GM18909 (cell line): ENCODE measurements at regions not wholly inside any gene's neighbourhood (a gene's known extent, or its start where the extent isn't known, plus 50 kb on each side); places are given as distances from the start of the nearest gene placed in this dataset.
"Not testable (repeated sequence)": the region's sequence is repeated elsewhere in the genome, so short reads cannot be mapped to it uniquely, and the experiment has no call there.

Source experiments
- ATAC-seq: cut with Tn5 transposase; IDR thresholded peaks from one replicate; pipeline ENCODE4 v1.9.1; 2021; ENCODE audit warnings: mild to moderate bottlenecking; ENCODE audit not compliant: unreplicated experiment, poor library complexity

GRCh38 chr6:40163924-40164323 lies 229.7 kb upstream of the MOCS1 start:
- ATAC-seq: no peak

GRCh38 chr6:40162074-40162473 lies 227.8 kb upstream of the MOCS1 start:
- no peak for ATAC-seq

DNA sequence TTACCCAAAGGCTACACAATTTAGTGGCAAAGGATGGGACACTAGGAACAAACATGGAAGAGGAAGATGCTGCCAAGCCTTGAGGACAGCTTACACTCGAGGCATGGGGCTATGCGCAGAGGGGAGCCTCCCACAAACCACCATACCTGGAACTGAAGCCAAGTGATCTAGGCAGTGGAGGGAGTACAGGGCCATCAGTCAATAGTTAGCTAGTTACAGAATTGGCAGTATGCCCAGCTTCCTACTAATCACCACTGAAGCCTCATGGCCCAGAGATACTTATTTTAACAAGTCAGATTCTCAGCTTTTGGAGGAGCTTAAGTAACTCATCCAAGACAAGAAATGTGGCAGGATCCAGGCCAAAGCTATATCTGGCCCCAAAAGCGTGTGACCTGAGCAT lies 226.6 kb upstream of the MOCS1 start:
- ATAC-seq: no peak

DNA sequence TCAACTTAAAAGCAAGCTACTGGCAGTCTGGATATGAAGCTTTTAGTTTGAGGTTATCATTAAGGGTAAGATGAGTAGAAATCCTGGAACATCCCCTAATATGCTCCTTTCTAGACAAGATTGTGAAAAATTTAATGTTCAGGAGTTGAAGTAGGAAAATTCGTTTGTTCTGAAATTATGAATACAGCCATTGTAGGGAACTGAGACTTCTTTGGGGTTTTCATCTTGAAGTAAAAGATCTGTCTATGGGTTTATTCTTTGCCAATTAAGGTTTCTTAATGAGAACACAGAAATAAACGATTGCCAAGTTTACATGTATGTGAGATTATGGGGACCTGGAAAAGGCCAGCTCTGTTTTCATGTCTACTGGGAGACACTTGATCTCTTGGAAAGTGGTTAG lies 225.6 kb upstream of the MOCS1 start:
- ATAC-seq: no peak

GRCh38 chr6:40152701-40153436 lies 218.6 kb upstream of the MOCS1 start:
- ATAC-seq: no peak

DNA sequence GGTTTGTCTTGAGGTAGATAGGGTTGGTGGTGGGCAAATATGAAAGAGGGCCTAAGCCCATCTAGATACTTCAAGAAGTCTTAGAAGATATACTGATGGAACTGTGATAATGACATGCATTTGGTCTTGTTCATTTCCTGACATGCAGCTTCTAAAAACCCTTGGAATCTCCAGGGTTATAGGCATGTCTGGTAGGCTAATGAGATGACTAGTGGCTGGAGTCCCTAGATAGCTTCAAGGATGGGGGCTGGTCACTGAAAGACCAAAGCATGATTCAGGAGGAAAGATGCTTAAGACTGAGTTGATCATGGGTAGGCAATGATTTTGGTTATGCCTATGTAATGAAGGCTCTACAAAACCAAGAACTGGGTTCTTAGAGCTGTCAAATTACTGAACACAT lies 217.9 kb upstream of the MOCS1 start:
- no peak for ATAC-seq

- peak; percentile 97 for ATAC-seq
Observed at GRCh38 chr6:40148882-40149573, 214.8 kb upstream of the MOCS1 start.

DNA sequence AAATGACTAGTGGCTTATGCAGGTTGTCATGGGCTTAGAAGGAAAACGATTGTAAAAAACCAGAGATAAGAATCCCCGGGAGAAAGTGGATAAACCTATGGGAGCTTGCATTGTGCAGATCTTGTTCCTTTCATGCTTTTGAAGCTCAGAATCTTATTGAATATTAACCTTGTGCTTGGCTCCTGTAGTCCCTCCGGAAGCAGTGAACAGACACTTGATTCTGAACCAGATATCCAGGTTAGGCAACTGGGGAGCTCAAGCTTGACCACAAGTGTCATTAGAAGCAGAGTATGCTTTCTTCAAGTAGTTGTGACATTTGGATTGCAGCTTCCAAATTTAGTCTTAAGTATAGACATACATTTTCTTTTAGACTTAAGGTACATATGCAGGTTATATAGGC lies 212.6 kb upstream of the MOCS1 start:
- ATAC-seq: no peak

DNA sequence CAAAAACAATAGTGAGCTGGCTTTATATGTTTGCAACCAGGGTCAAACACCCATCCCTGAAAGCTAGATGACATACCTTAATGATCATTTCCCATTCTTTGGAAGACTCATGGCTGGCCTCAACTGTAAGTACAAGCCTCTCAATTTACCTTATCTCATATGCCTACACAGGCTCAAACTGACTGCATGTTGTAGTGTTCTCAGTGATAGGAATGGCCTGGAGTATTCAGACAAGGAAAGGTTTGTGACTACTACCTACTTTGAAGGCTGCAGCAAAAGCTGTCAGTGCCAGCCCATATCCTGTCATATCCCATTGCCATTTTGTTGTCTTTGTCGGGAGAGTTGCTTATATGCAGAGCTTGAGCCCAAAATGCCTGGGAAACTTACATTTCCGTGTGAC lies 205.2 kb upstream of the MOCS1 start:
- ATAC-seq: no peak

GRCh38 chr6:40138273-40138720 lies 204.0 kb upstream of the MOCS1 start:
- ATAC-seq: peak; percentile 66

GRCh38 chr6:40135491-40136072 lies 201.3 kb upstream of the MOCS1 start:
- ATAC-seq: no peak

DNA sequence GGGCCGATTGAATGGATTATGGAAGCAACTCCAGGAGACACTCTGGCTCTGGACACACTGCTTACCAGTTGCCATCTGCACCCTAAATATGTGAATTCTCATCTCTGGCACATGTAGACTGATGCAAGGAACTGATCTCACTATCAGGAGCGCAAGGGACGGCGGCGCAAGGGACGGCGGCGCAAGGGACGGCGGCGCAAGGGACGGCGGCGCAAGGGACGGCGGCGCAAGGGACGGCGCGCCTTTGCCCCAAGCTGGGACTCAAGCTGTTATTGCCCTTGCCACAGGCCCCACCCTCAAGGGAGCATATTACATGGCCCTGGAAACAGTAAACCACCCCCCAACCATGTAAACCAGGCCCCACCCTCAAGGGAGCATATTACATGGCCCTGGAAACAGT lies 199.7 kb upstream of the MOCS1 start:
- not testable (repeated sequence) for ATAC-seq

GRCh38 chr6:40131675-40132074 lies 197.4 kb upstream of the MOCS1 start:
- ATAC-seq: no peak

DNA sequence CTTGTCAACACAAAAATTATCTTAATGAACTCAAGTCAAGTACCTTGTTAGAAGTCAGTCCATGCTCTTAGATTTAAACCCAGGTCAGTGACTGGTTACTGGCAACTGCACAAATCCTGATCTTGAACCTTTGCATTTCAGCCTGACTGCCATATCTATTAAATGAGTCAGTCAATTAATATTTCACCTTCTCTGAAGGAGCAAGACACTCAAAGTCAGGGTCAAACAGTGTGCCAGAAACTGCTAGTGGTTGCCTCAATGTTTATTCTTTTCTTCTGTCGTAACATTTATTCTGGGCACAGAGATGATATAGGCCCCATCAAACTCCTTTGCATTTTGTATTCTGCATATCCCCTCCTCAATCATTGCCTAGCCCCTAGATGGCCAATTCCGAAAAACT lies 193.9 kb upstream of the MOCS1 start:
- ATAC-seq: no peak

DNA sequence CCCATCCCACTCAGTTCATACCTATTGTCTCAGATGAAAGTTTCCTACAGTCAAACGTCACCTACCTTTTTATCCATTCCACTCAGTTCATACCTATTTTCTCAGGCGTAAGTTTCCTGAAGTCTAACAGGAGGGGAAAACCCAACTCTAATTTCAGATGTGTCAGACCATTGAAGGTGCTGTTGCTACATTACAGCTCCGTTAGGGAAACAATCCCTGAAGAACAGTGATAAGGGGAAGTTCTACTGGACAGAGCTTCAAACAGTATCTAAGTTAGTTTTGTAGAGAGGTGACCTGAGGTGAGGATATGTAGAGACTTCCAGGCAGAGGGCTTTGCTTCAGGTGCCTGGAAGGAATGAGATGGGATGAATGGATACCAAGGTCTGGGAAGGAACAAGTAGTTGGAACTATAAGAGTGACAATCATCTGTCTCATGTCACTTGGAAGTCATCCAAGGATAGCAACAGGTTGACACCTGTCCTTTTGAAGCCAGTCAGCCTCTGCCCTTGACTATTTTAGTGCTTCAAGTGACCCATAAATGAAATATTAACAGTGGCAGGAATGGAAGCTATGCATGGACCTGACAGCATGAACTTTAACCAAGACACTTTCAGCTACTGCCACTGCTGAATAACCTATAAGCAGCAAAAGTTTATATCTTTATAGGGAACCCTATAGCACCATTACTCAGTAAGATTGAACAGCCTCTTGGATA lies 191.6 kb upstream of the MOCS1 start:
- no peak for ATAC-seq

GRCh38 chr6:40124924-40125323 lies 190.7 kb upstream of the MOCS1 start:
- ATAC-seq: no peak

- ATAC-seq: no peak
Observed at GRCh38 chr6:40116832-40117231, 182.6 kb upstream of the MOCS1 start.

DNA sequence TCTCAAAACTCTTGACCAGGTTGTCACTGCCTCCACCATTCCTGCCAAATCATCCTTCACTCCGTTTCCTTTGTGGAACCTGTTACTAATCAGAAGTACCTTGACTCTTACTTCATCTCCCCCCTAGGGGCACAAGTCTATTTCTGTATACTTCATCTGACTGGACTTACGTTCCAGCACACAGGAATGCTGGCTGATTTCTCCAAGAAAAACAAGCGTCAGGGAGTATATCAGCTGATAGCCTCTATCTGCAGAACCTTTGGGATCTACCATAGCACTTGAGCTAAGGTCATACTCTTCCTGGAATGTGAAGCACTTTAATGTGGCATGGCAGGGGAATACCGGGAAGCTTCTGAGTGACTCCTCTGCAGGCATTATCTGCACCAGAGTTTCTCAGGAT lies 178.1 kb upstream of the MOCS1 start:
- ATAC-seq: no peak

DNA sequence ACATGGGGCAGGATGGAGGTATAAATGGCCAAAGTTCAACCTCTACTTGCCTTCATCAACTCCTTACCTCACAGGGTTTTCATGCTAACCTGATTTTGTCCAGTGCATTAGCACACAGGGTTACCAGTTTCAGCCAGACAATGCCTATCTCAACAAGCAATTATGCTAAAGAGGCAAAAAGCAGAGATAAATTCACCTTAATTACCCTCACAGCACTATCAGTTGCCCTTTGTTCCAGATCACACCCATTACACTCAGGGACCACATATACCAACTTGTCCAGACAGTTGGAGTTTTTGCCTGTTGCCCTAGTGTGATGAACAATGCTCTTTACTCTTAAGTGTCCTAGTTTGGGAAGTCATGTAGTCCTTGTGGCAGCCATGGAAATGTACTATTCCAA lies 174.5 kb upstream of the MOCS1 start:
- no peak for ATAC-seq

DNA sequence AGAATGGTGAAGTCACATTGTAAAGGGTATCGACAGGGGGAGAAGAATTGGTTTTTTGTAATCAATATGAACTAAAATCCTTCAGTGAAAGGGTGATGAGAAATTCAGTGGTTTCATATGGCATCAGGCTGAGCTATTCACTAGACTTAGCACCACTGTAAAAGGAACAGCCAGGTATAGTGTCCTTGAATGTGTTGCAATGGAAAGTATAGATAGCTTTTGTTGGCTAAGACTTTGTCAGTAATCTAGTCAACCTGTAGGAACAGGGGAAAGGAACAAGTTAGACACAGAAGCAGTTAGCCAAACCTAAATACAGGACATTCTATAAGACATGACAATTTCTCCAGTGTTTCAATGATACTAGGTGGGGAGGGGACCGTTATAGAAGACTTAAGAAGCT lies 172.6 kb upstream of the MOCS1 start:
- no peak for ATAC-seq

- no peak for ATAC-seq
Observed at GRCh38 chr6:40098774-40099173, 164.5 kb upstream of the MOCS1 start.
